Endothelial cell of umbilical vein (primary cell): ENCODE measurements at regions not wholly inside any gene's neighbourhood (a gene's known extent, or its start where the extent isn't known, plus 50 kb on each side); places are given as distances from the start of the nearest gene placed in this dataset.

ENCODE experiments used
- BruUV-seq: library from RNA; stranded (reverse); fragments of 400-500 nt; replicated peaks from 2 replicates; lab custom pipeline; 2021; lab: Mats Ljungman, UMichigan
- CTCF ChIA-PET: fragments of 300-600, 350-600 bp; sonication (Branson Sonifier 250); formaldehyde crosslinking; loops from one replicate; lab custom pipeline; 2021; ENCODE audit warnings: antibody characterized with exemption, inconsistent platforms; lab: Charles Lee
- POLR2A ChIA-PET: fragments of 300-600, 350-600 bp; sonication (Branson Sonifier 250); formaldehyde crosslinking; loops from one replicate; lab custom pipeline; 2021; ENCODE audit warnings: antibody characterized with exemption, inconsistent platforms; lab: Charles Lee
- DNase-seq: peaks from one replicate; pipeline ENCODE4 v3.0.0-alpha.2; 2011; ENCODE audit warnings: low read depth, low spot score
- FAIRE-seq: peaks from 2 replicates; lab custom pipeline; 2011; peaks lifted over from hg19 to GRCh38; lab: Jason Lieb, UNC
- H2AFZ ChIP-seq: 2 replicates; pipeline ENCODE4 v1.6.0; 2012; ENCODE audit warnings: low read depth, low read length, control low read depth, inconsistent platforms
- H3K27ac ChIP-seq: 2 replicates; pipeline ENCODE4 v1.5.1; 2011; ENCODE audit warnings: low read depth, mild to moderate bottlenecking, control low read depth, low read length, moderate library complexity; ENCODE audit not compliant: insufficient read depth
- H3K27me3 ChIP-seq, 2 experiments: 2 replicates each; pipeline versions ENCODE4 v1.6.0 to v1.6.1; 2011; ENCODE audit warnings: low read length in 2 of 2, mixed read lengths in 1 of 2; ENCODE audit not compliant: control insufficient read depth in 2 of 2, insufficient read depth in 2 of 2
- H3K36me3 ChIP-seq, 2 experiments: 2 replicates in 1 of 2; 3 replicates in 1 of 2; pipeline ENCODE4 v1.5.1; 2011; ENCODE audit warnings: low read length in 2 of 2, mild to moderate bottlenecking in 1 of 2, moderate library complexity in 1 of 2; ENCODE audit not compliant: control insufficient read depth in 2 of 2, insufficient read depth in 2 of 2; ENCODE audit errors: extremely low read depth in 1 of 2
- H3K4me1 ChIP-seq: 3 replicates; pipeline ENCODE4 v1.5.1; 2011; ENCODE audit warnings: mild to moderate bottlenecking, low read length; ENCODE audit not compliant: control insufficient read depth, insufficient read depth; ENCODE audit errors: extremely low read depth
- H3K4me2 ChIP-seq: 2 replicates; pipeline ENCODE4 v1.6.1; 2011; ENCODE audit warnings: low read length, control low read depth, mixed read lengths; ENCODE audit not compliant: insufficient read depth
- H3K4me3 ChIP-seq, 3 experiments: fragments of 200-600 bp in 1 of 3; sonication (generic), shearing (Covaris generic) in 1 of 3; replicated peaks in 1 of 3; 2 replicates each; pipeline ENCODE4 v1.5.1; 2011 to 2016; ENCODE audit warnings: control low read depth in 3 of 3, low read length in 3 of 3, mild to moderate bottlenecking in 2 of 3, inconsistent platforms in 1 of 3, low read depth in 1 of 3, moderate library complexity in 1 of 3; ENCODE audit not compliant: insufficient read depth in 1 of 3
- H3K79me2 ChIP-seq: 2 replicates; pipeline ENCODE4 v1.6.0; 2012; ENCODE audit warnings: low read length, inconsistent platforms; ENCODE audit not compliant: control insufficient read depth, insufficient read depth
- H3K9ac ChIP-seq: replicated peaks from 2 replicates; pipeline ENCODE3; 2011; ENCODE audit warnings: low read length, control low read depth; ENCODE audit not compliant: insufficient read depth; ENCODE audit errors: extremely low read depth
- H3K9me1 ChIP-seq: replicated peaks from 3 replicates; pipeline ENCODE4 v1.6.0; 2011; ENCODE audit warnings: mild to moderate bottlenecking, low read length; ENCODE audit not compliant: control insufficient read depth, insufficient read depth; ENCODE audit errors: extremely low read depth
- H3K9me3 ChIP-seq: replicated peaks from 2 replicates; pipeline ENCODE4 v1.5.1; 2012; ENCODE audit warnings: low read length, inconsistent platforms; ENCODE audit not compliant: control insufficient read depth, insufficient read depth
- H4K20me1 ChIP-seq: replicated peaks from 2 replicates; pipeline ENCODE3; 2011; ENCODE audit warnings: mild to moderate bottlenecking, low read length; ENCODE audit not compliant: control insufficient read depth, insufficient read depth; ENCODE audit errors: extremely low read depth
- EZH2 ChIP-seq: IDR thresholded peaks from 2 replicates; pipeline ENCODE4 v1.6.1; 2012; ENCODE audit warnings: borderline replicate concordance, low read depth, mild to moderate bottlenecking, moderate library complexity, low read length, inconsistent platforms; ENCODE audit not compliant: severe bottlenecking
- FOS ChIP-seq: IDR thresholded peaks from 2 replicates; pipeline ENCODE4 v1.6.1; 2011; ENCODE audit warnings: mild to moderate bottlenecking, low read length, moderate library complexity, borderline replicate concordance; ENCODE audit not compliant: insufficient read depth
- GATA2 ChIP-seq: IDR thresholded peaks from 2 replicates; pipeline ENCODE4 v1.7.0; 2011; ENCODE audit warnings: low read depth, mild to moderate bottlenecking, moderate library complexity, mixed read lengths, low read length; ENCODE audit not compliant: insufficient read length, insufficient read depth
- JUN ChIP-seq: IDR thresholded peaks from 2 replicates; pipeline ENCODE4 v1.6.1; 2011; ENCODE audit warnings: borderline replicate concordance, low read depth; ENCODE audit not compliant: insufficient read length, insufficient read depth
- MYC ChIP-seq: IDR thresholded peaks from one replicate; pipeline ENCODE4 v1.6.1; 2011; ENCODE audit warnings: mild to moderate bottlenecking, low read depth, low read length
- POLR2A ChIP-seq: IDR thresholded peaks from 2 replicates; pipeline ENCODE4 v1.6.1; 2012; ENCODE audit warnings: low read depth, mild to moderate bottlenecking, control low read depth, low read length
- POLR2AphosphoS5 ChIP-seq: IDR thresholded peaks from 2 replicates; pipeline ENCODE4 v1.6.1; 2012; ENCODE audit warnings: low read depth, mild to moderate bottlenecking, control low read depth, low read length, moderate library complexity; ENCODE audit not compliant: insufficient read depth
- dilution Hi-C: fragments of 300-500 bp; cut with MboI; formaldehyde crosslinking; loops from one replicate; pipeline ENCODE4 v1.15.0; 2019; ENCODE audit warnings: low sequenced_read_pairs; ENCODE audit not compliant: extremely low pct_ligation_motif_present
- intact Hi-C: fragments of 100-400 bp; cut with micrococcal nuclease; formaldehyde crosslinking; loops from one replicate; pipeline ENCODE4 v1.10.0; 2022
- TF ChIP-seq, protein P1 (sequence below), 2 donors: IDR thresholded peaks; 1 replicate in 1 of 2; 2 replicates in 1 of 2; pipeline ENCODE4 v1.5.1; 2011; ENCODE audit warnings: low read length in 2 of 2, mild to moderate bottlenecking in 2 of 2, moderate library complexity in 2 of 2, control low read depth in 1 of 2, inconsistent platforms in 1 of 2, low read depth in 1 of 2; ENCODE audit not compliant: insufficient read depth in 1 of 2; ENCODE audit errors: extremely low read depth in 1 of 2
- TF ChIP-seq, protein P2 (sequence below): IDR thresholded peaks from 2 replicates; pipeline ENCODE4 v1.6.1; 2011; ENCODE audit not compliant: insufficient read depth, insufficient read length

DNA sequence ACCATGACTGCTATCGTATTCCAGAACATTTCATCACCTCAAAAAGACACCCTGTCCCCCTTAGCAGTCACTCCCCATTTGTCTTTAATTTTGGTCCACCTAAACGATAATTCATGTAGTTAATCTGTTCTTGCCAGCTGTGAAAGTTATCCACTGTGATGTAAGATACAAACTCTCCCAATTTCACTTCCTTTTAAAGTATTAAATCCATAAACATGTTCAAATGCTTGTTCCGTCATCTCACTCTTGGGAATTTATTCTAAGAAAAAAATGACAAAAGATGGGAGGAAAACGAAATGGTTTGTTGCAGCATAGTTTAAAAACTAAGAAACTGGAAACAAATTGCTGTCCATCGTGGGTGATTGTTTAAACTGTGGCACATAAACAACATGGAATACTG, 53.7 kb upstream of the IRF2 start:
- dilution Hi-C loops: no loop called here

DNA sequence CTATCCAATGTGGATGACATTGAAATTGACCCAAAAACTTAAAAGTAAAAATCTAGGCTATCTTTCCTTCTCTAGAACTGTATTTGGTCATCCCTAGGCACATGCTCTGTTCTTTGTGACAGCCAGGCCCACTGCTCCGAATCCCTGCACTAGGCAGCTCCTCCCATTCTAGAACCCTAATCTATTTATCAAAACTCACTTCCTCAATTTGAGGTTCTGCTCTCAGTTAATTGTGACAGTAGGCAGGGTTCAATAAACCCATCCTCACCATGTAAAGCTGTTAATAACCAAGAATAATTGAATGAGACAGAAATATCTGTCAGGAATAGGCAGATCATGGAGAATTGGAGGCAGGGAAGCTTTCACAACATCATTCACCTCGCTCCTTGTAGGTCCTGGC, 51.9 kb upstream of the IRF2 start:
- BruUV-seq: no TSS peak
- H3K27ac ChIP-seq: no peak overlapping the region
- no peak overlapping the region for H2AFZ ChIP-seq
- H3K9me3 ChIP-seq: no peaks in the 10 kb centered on the region
- CTCF ChIA-PET: interaction anchor here (0.8 to 1.6 kb wide), 4 partner anchors 17 to 262 kb away, joined by 3 to 5 read pairs (median 4); no protein-coding TSS in a partner anchor
- peaks cover 1 to 10% of the 10 kb centered on the region in 2 experiments for H3K27me3 ChIP-seq
- no peak overlapping the region for H3K4me2 ChIP-seq
- no peaks in the 10 kb centered on the region for H4K20me1 ChIP-seq
- H3K79me2 ChIP-seq: no peaks in the 10 kb centered on the region
- no peak overlapping the region for H3K9ac ChIP-seq
- dilution Hi-C loops (no loop called here), intact Hi-C loops (no loop called here)
- H3K4me1 ChIP-seq: no peaks in the 10 kb centered on the region
- H3K4me3 ChIP-seq: no peak overlapping the region
- TF ChIP-seq GATA2: no peak
- TF ChIP-seq, protein P1, sequence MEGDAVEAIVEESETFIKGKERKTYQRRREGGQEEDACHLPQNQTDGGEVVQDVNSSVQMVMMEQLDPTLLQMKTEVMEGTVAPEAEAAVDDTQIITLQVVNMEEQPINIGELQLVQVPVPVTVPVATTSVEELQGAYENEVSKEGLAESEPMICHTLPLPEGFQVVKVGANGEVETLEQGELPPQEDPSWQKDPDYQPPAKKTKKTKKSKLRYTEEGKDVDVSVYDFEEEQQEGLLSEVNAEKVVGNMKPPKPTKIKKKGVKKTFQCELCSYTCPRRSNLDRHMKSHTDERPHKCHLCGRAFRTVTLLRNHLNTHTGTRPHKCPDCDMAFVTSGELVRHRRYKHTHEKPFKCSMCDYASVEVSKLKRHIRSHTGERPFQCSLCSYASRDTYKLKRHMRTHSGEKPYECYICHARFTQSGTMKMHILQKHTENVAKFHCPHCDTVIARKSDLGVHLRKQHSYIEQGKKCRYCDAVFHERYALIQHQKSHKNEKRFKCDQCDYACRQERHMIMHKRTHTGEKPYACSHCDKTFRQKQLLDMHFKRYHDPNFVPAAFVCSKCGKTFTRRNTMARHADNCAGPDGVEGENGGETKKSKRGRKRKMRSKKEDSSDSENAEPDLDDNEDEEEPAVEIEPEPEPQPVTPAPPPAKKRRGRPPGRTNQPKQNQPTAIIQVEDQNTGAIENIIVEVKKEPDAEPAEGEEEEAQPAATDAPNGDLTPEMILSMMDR (IDR thresholded peaks at IDR 0.05; ENCODE audit: extremely low read depth in 1 of 2, insufficient read depth in 1 of 2, low read depth in 1 of 2, low read length in 2 of 2): no peak
- no peak for TF ChIP-seq MYC
- no peak for TF ChIP-seq POLR2AphosphoS5
- TF ChIP-seq, protein P2, sequence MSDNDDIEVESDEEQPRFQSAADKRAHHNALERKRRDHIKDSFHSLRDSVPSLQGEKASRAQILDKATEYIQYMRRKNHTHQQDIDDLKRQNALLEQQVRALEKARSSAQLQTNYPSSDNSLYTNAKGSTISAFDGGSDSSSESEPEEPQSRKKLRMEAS: no peak
- no peak for TF ChIP-seq JUN
- no peak for TF ChIP-seq FOS
- TF ChIP-seq POLR2A: no peak
- TF ChIP-seq EZH2: no peak
- FAIRE-seq: no peak
- H3K36me3 ChIP-seq: no peaks in the 10 kb centered on the region
- DNase-seq: no peak
- H3K9me1 ChIP-seq: no peaks in the 10 kb centered on the region
- POLR2A ChIA-PET: no interaction called here

More for the DNA sequence above, 53.7 kb upstream of the IRF2 start:
- H3K27ac ChIP-seq: no peak overlapping the region
- H4K20me1 ChIP-seq: no peaks in the 10 kb centered on the region
- H3K27me3 ChIP-seq: peaks cover under 1 to 1% of the 10 kb centered on the region in 2 experiments
- CTCF ChIA-PET: no interaction called here
- H3K4me1 ChIP-seq: no peaks in the 10 kb centered on the region
- POLR2A ChIA-PET: no interaction called here
- no TSS peak for BruUV-seq
- no peaks in the 10 kb centered on the region for H3K36me3 ChIP-seq
- no peaks in the 10 kb centered on the region for H3K9me1 ChIP-seq
- TF ChIP-seq, protein P1 (IDR thresholded peaks at IDR 0.05; ENCODE audit: extremely low read depth in 1 of 2, insufficient read depth in 1 of 2, low read depth in 1 of 2, low read length in 2 of 2): no peak
- TF ChIP-seq, protein P2: no peak
- TF ChIP-seq MYC (no peak), JUN (no peak), POLR2AphosphoS5 (no peak)
- intact Hi-C loops: no loop called here
- FAIRE-seq: no peak
- DNase-seq: no peak
- no peak overlapping the region for H3K4me3 ChIP-seq
- no peak overlapping the region for H3K9ac ChIP-seq
- H2AFZ ChIP-seq: no peak overlapping the region
- no peaks in the 10 kb centered on the region for H3K79me2 ChIP-seq
- H3K9me3 ChIP-seq: no peaks in the 10 kb centered on the region
- no peak overlapping the region for H3K4me2 ChIP-seq
